ENCODE measurements at regions not wholly inside any gene's neighbourhood (a gene's known extent, or its start where the extent isn't known, plus 50 kb on each side); places are given as distances from the start of the nearest gene placed in this dataset.

GRCh38 chr6:8218861-8219260, 116.5 kb upstream of the EEF1E1 start:
- no peak for DNase-seq (ENCODE audit: low read depth in 2 of 2)

- peak in 1 of 2 experiments; percentile 4 for DNase-seq (ENCODE audit: low read depth in 2 of 2)
Observed at GRCh38 chr6:8215631-8216030, 113.3 kb upstream of the EEF1E1 start.

GRCh38 chr6:8213995-8214394, 111.6 kb upstream of the EEF1E1 start:
- no peak for DNase-seq (ENCODE audit: low read depth in 2 of 2)

- no peak for DNase-seq (ENCODE audit: low read depth in 2 of 2)
Observed at GRCh38 chr6:8212720-8213434, 110.5 kb upstream of the EEF1E1 start.

- DNase-seq (ENCODE audit: low read depth in 2 of 2): no peak
Observed at GRCh38 chr6:8207869-8208191, 105.5 kb upstream of the EEF1E1 start.

GRCh38 chr6:8207191-8207868, 105.0 kb upstream of the EEF1E1 start:
- no peak for DNase-seq (ENCODE audit: low read depth in 2 of 2)

GRCh38 chr6:8203337-8203736, 101.0 kb upstream of the EEF1E1 start:
- no peak for DNase-seq (ENCODE audit: low read depth in 2 of 2)

- DNase-seq (ENCODE audit: low read depth in 2 of 2): no peak
Observed at GRCh38 chr6:8201679-8202078, 99.3 kb upstream of the EEF1E1 start.

GRCh38 chr6:8200255-8200654, 97.9 kb upstream of the EEF1E1 start:
- DNase-seq (ENCODE audit: low read depth in 2 of 2): no peak

GRCh38 chr6:8195714-8196102, 93.4 kb upstream of the EEF1E1 start:
- no peak for DNase-seq (ENCODE audit: low read depth in 2 of 2)

- DNase-seq (ENCODE audit: low read depth in 2 of 2): no peak
Observed at GRCh38 chr6:8195040-8195713, 92.8 kb upstream of the EEF1E1 start.

- DNase-seq (ENCODE audit: low read depth in 2 of 2): no peak
Observed at GRCh38 chr6:8194490-8194889, 92.1 kb upstream of the EEF1E1 start.

- DNase-seq (ENCODE audit: low read depth in 2 of 2): no peak
Observed at GRCh38 chr6:8193541-8193940, 91.2 kb upstream of the EEF1E1 start.

- DNase-seq (ENCODE audit: low read depth in 2 of 2): no peak
Observed at GRCh38 chr6:8192597-8192996, 90.2 kb upstream of the EEF1E1 start.

- no peak for DNase-seq (ENCODE audit: low read depth in 2 of 2)
Observed at GRCh38 chr6:8192067-8192466, 89.7 kb upstream of the EEF1E1 start.

GRCh38 chr6:8191629-8192028, 89.3 kb upstream of the EEF1E1 start:
- no peak for DNase-seq (ENCODE audit: low read depth in 2 of 2)

- no peak for DNase-seq (ENCODE audit: low read depth in 2 of 2)
Observed at GRCh38 chr6:8187209-8187608, 84.9 kb upstream of the EEF1E1 start.

- no peak for DNase-seq (ENCODE audit: low read depth in 2 of 2)
Observed at GRCh38 chr6:8182902-8183665, 80.7 kb upstream of the EEF1E1 start.

- no peak for DNase-seq (ENCODE audit: low read depth in 2 of 2)
Observed at GRCh38 chr6:8181951-8182845, 79.8 kb upstream of the EEF1E1 start.

- no peak for DNase-seq (ENCODE audit: low read depth in 2 of 2)
Observed at GRCh38 chr6:8181160-8181881, 79.0 kb upstream of the EEF1E1 start.

Measured in fibroblast of skin of left biceps (primary cell).